NCI-H748 (cell line): ENCODE measurements at regions not wholly inside any gene's neighbourhood (a gene's known extent, or its start where the extent isn't known, plus 50 kb on each side); places are given as distances from the start of the nearest gene placed in this dataset.

ENCODE experiments used
- DNase-seq: peaks from one replicate; lab custom pipeline; 2025; ENCODE audit not compliant: unreplicated experiment; lab: John Stamatoyannopoulos, UW

GRCh38 chr5:152990217-152990616 lies 500.3 kb upstream of the GRIA1 start:
- DNase-seq: no peak

- no peak for DNase-seq
Measured at GRCh38 chr5:152990649-152991048, 499.8 kb upstream of the GRIA1 start.

- DNase-seq: peak; percentile 29
Measured at GRCh38 chr5:152994033-152994680, 496.3 kb upstream of the GRIA1 start.

- DNase-seq: no peak
Measured at GRCh38 chr5:152995214-152995725, 495.2 kb upstream of the GRIA1 start.

- no peak for DNase-seq
Measured at GRCh38 chr5:153005711-153006110, 484.8 kb upstream of the GRIA1 start.

- DNase-seq: no peak
Measured at GRCh38 chr5:153006681-153007080, 483.8 kb upstream of the GRIA1 start.

- DNase-seq: no peak
Measured at GRCh38 chr5:153014194-153014593, 476.3 kb upstream of the GRIA1 start.

- no peak for DNase-seq
Measured at GRCh38 chr5:153018121-153018520, 472.3 kb upstream of the GRIA1 start.

- no peak for DNase-seq
Measured at GRCh38 chr5:153030755-153031725, 459.4 kb upstream of the GRIA1 start.

GRCh38 chr5:153039501-153039900 lies 451.0 kb upstream of the GRIA1 start:
- DNase-seq: no peak

- no peak for DNase-seq
Measured at GRCh38 chr5:153043886-153044285, 446.6 kb upstream of the GRIA1 start.

GRCh38 chr5:153050496-153051179 lies 439.8 kb upstream of the GRIA1 start:
- DNase-seq: no peak

GRCh38 chr5:153066281-153066680 lies 424.2 kb upstream of the GRIA1 start:
- no peak for DNase-seq

- no peak for DNase-seq
Measured at GRCh38 chr5:153067869-153068268, 422.6 kb upstream of the GRIA1 start.

- no peak for DNase-seq
Measured at GRCh38 chr5:153079396-153079795, 411.1 kb upstream of the GRIA1 start.

GRCh38 chr5:153080940-153081339 lies 409.5 kb upstream of the GRIA1 start:
- no peak for DNase-seq

GRCh38 chr5:153081385-153081784 lies 409.1 kb upstream of the GRIA1 start:
- DNase-seq: peak; percentile 77

GRCh38 chr5:153084511-153084910 lies 406.0 kb upstream of the GRIA1 start:
- no peak for DNase-seq

GRCh38 chr5:153086486-153086885 lies 404.0 kb upstream of the GRIA1 start:
- DNase-seq: peak; percentile 54

GRCh38 chr5:153088538-153088937 lies 401.9 kb upstream of the GRIA1 start:
- no peak for DNase-seq

GRCh38 chr5:153094333-153094732 lies 396.1 kb upstream of the GRIA1 start:
- no peak for DNase-seq
